Keratinocyte (primary cell): ENCODE measurements at regions not wholly inside any gene's neighbourhood (a gene's known extent, or its start where the extent isn't known, plus 50 kb on each side); places are given as distances from the start of the nearest gene placed in this dataset.

ENCODE experiments used
- DNase-seq: peaks from one replicate; pipeline ENCODE4 v3.0.0-alpha.2; 2011; ENCODE audit warnings: low read depth, missing footprints, low spot score
- FAIRE-seq: peaks from 2 replicates; lab custom pipeline; 2011; peaks lifted over from hg19 to GRCh38; lab: Jason Lieb, UNC
- H2AFZ ChIP-seq: 2 replicates; pipeline ENCODE4 v1.6.0; 2012; ENCODE audit warnings: low read length, control low read depth, inconsistent platforms; ENCODE audit not compliant: control insufficient read depth
- H3K27ac ChIP-seq: 2 replicates; pipeline ENCODE4 v1.5.1; 2011; ENCODE audit warnings: low read length; ENCODE audit not compliant: control insufficient read depth, insufficient read depth
- H3K27me3 ChIP-seq: 3 replicates; pipeline ENCODE4 v1.6.0; 2011; ENCODE audit warnings: low read length; ENCODE audit not compliant: control insufficient read depth, insufficient read depth; ENCODE audit errors: extremely low read depth
- H3K36me3 ChIP-seq, 2 experiments: 2 replicates in 1 of 2; 3 replicates in 1 of 2; pipeline ENCODE4 v1.5.1; 2011; ENCODE audit warnings: low read length in 2 of 2, mild to moderate bottlenecking in 1 of 2; ENCODE audit not compliant: control insufficient read depth in 2 of 2, insufficient read depth in 2 of 2; ENCODE audit errors: extremely low read depth in 1 of 2
- H3K4me1 ChIP-seq: 3 replicates; pipeline ENCODE4 v1.5.1; 2011; ENCODE audit warnings: low read length; ENCODE audit not compliant: control insufficient read depth, insufficient read depth; ENCODE audit errors: extremely low read depth
- H3K4me2 ChIP-seq: 3 replicates; pipeline ENCODE4 v1.6.0; 2011; ENCODE audit warnings: low read depth, low read length; ENCODE audit not compliant: control insufficient read depth, insufficient read depth; ENCODE audit errors: extremely low read depth
- H3K4me3 ChIP-seq, 3 experiments: fragments of 200-600 bp in 1 of 3; sonication (generic) in 1 of 3; 2 replicates in 2 of 3; 3 replicates in 1 of 3; pipeline ENCODE4 v1.5.1; 2011 to 2016; ENCODE audit warnings: low read length in 3 of 3, mild to moderate bottlenecking in 3 of 3, control low read depth in 2 of 3, inconsistent platforms in 1 of 3, low read depth in 1 of 3, mixed read lengths in 1 of 3, mixed run types in 1 of 3, moderate library complexity in 1 of 3; ENCODE audit not compliant: control insufficient read depth in 2 of 3, insufficient read depth in 2 of 3; ENCODE audit errors: extremely low read depth in 1 of 3
- H3K79me2 ChIP-seq: 2 replicates; pipeline ENCODE4 v1.6.0; 2012; ENCODE audit warnings: low read length; ENCODE audit not compliant: control insufficient read depth, insufficient read depth
- H3K9ac ChIP-seq: 3 replicates; pipeline ENCODE4 v1.6.0; 2011; ENCODE audit warnings: low read length; ENCODE audit not compliant: control insufficient read depth, insufficient read depth; ENCODE audit errors: extremely low read depth
- H3K9me1 ChIP-seq: 3 replicates; pipeline ENCODE4 v1.6.0; 2011; ENCODE audit warnings: low read length; ENCODE audit not compliant: control insufficient read depth, insufficient read depth; ENCODE audit errors: extremely low read depth
- H3K9me3 ChIP-seq: 2 replicates; pipeline ENCODE4 v1.5.1; 2012; ENCODE audit warnings: low read depth, low read length; ENCODE audit not compliant: control insufficient read depth
- H4K20me1 ChIP-seq: 3 replicates; pipeline ENCODE4 v1.6.0; 2011; ENCODE audit warnings: low read length; ENCODE audit not compliant: control insufficient read depth, insufficient read depth; ENCODE audit errors: extremely low read depth
- CTCF ChIP-seq, 3 experiments: IDR thresholded peaks in 1 of 3; conservative IDR thresholded peaks in 1 of 3; optimal IDR thresholded peaks in 1 of 3; 2 replicates in 2 of 3; 3 replicates in 1 of 3; pipeline versions ENCODE3 to v1.5.1; 2011; ENCODE audit warnings: low read length in 3 of 3, mild to moderate bottlenecking in 3 of 3, moderate library complexity in 2 of 3, control low read depth in 1 of 3, inconsistent platforms in 1 of 3; ENCODE audit not compliant: insufficient read depth in 2 of 3; ENCODE audit errors: extremely low read depth in 1 of 3
- EZH2 ChIP-seq: IDR thresholded peaks from one replicate; pipeline ENCODE4 v1.6.1; 2012; ENCODE audit warnings: inconsistent platforms, mild to moderate bottlenecking, low read length, moderate library complexity
- dilution Hi-C: fragments of 300-500 bp; cut with MboI; formaldehyde crosslinking; loops from one replicate; pipeline ENCODE4 v1.7.0; 2020; ENCODE audit warnings: low sequenced_read_pairs; ENCODE audit not compliant: extremely low pct_ligation_motif_present

GRCh38 chr10:120347644-120348043 lies 109.4 kb upstream of the PLPP4 start:
- no peaks in the 10 kb centered on the region for H3K36me3 ChIP-seq
- H3K9me3 ChIP-seq = no peaks in the 10 kb centered on the region
- H3K9me1 ChIP-seq = no peaks in the 10 kb centered on the region
- no peak for DNase-seq
- H4K20me1 ChIP-seq = no peaks in the 10 kb centered on the region
- H3K27ac ChIP-seq = no peak overlapping the region
- dilution Hi-C loops = no loop called here
- H3K4me3 ChIP-seq = no peak overlapping the region
- TF ChIP-seq CTCF (optimal IDR thresholded peaks at IDR 0.05 in 1 of 3, IDR thresholded peaks at IDR 0.05 in 1 of 3, conservative IDR thresholded peaks at IDR 0.05 in 1 of 3; ENCODE audit: extremely low read depth in 1 of 3, insufficient read depth in 2 of 3, low read length in 3 of 3) = no peak
- no peak for TF ChIP-seq EZH2
- no peak overlapping the region for H3K9ac ChIP-seq
- FAIRE-seq = no peak
- no peak overlapping the region for H3K4me2 ChIP-seq
- no peak overlapping the region for H2AFZ ChIP-seq
- H3K79me2 ChIP-seq = no peaks in the 10 kb centered on the region
- no peaks in the 10 kb centered on the region for H3K27me3 ChIP-seq
- no peaks in the 10 kb centered on the region for H3K4me1 ChIP-seq

- H3K9me1 ChIP-seq = no peaks in the 10 kb centered on the region
- no peaks in the 10 kb centered on the region for H3K36me3 ChIP-seq
- TF ChIP-seq EZH2 (no peak), CTCF (optimal IDR thresholded peaks at IDR 0.05 in 1 of 3, IDR thresholded peaks at IDR 0.05 in 1 of 3, conservative IDR thresholded peaks at IDR 0.05 in 1 of 3; ENCODE audit: extremely low read depth in 1 of 3, insufficient read depth in 2 of 3, low read length in 3 of 3) (no peak)
- FAIRE-seq (no peak), DNase-seq (no peak)
- dilution Hi-C loops = no loop called here
- H3K27ac ChIP-seq = no peak overlapping the region
- no peak overlapping the region for H3K9ac ChIP-seq
- no peak overlapping the region for H3K4me3 ChIP-seq
- H3K4me2 ChIP-seq = no peak overlapping the region
- no peaks in the 10 kb centered on the region for H3K27me3 ChIP-seq
- H2AFZ ChIP-seq = no peak overlapping the region
- H3K4me1 ChIP-seq = no peaks in the 10 kb centered on the region
- H3K9me3 ChIP-seq = no peaks in the 10 kb centered on the region
- H3K79me2 ChIP-seq = no peaks in the 10 kb centered on the region
- no peaks in the 10 kb centered on the region for H4K20me1 ChIP-seq
Measured at GRCh38 chr10:120349069-120349468, 108.0 kb upstream of the PLPP4 start.
